ENCODE measurements at regions not wholly inside any gene's neighbourhood (a gene's known extent, or its start where the extent isn't known, plus 50 kb on each side); places are given as distances from the start of the nearest gene placed in this dataset.

DNA sequence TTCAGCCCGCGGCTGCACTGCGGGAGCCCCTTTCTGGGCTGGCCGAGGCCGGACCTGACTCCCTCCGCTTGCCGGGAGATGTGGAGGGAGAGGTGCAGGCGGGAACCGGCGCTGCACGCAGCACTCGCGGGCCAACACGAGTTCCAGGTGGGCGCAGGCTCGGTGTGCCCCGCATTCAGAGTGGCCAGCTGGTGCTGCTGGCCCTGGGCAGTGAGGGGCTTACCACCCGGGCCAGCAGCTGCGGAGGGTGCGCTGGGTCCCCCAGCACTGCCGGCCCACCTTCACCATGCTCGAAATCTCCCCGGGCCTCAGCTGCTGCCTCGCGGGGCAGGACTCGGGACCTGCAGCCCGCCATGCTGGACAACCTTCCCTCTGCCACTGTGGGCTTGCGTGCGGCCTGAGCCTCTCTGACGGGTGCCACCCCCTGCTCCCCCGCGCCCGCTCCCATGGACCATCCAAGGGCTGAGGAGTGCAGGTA, 733.5 kb upstream of the CCDC54 start:
- Histone ChIP-seq H2AFZ (no peak overlapping the region), H3K4me3 (ENCODE audit: low read depth, low read length) (no peak overlapping the region), H3K4me2 (ENCODE audit: low read length) (no peak overlapping the region), H3K9me3 (ENCODE audit: control insufficient read depth, low read length) (no peaks in the 10 kb centered on the region), H3K36me3 (ENCODE audit: control insufficient read depth, insufficient read depth, low read length) (no peaks in the 10 kb centered on the region), H3K27me3 (ENCODE audit: control insufficient read depth, insufficient read depth, low read length) (no peaks in the 10 kb centered on the region), H3K4me1 (no peaks in the 10 kb centered on the region), H3K79me2 (no peaks in the 10 kb centered on the region), H3K9ac (no peak overlapping the region), H3K27ac (no peak overlapping the region)
- TF ChIP-seq, protein P1, sequence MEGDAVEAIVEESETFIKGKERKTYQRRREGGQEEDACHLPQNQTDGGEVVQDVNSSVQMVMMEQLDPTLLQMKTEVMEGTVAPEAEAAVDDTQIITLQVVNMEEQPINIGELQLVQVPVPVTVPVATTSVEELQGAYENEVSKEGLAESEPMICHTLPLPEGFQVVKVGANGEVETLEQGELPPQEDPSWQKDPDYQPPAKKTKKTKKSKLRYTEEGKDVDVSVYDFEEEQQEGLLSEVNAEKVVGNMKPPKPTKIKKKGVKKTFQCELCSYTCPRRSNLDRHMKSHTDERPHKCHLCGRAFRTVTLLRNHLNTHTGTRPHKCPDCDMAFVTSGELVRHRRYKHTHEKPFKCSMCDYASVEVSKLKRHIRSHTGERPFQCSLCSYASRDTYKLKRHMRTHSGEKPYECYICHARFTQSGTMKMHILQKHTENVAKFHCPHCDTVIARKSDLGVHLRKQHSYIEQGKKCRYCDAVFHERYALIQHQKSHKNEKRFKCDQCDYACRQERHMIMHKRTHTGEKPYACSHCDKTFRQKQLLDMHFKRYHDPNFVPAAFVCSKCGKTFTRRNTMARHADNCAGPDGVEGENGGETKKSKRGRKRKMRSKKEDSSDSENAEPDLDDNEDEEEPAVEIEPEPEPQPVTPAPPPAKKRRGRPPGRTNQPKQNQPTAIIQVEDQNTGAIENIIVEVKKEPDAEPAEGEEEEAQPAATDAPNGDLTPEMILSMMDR (IDR thresholded peaks at IDR 0.05) = no peak

DNA sequence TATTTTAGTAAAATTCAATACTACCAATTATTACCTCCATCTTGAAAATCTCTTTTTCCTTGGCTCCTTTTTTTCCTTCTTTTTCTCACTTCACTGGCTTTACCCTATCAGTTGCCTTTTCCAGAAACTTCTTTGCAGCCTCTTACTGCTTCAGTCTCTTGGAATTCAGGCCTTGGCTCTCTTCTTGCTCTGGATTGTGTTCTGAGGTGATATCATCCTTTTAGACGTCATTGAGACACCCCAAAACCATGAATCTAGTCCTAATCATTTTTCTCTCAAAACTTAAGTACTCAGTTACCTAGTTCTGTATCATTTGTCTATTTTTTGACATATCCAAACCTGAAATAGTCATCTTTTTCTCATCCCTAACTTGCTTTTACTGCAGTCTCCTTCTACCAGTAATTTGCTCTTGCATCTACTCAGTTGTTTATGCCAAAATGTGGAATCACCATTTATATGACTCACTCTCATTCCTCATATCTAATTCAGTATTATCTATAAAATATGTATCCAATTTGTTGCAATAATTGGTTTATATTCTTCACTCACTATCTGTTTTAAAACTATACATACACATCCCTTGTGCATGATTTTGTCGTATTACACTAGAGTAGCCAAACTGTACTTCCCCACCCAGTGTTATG, 703.2 kb upstream of the CCDC54 start:
- Histone ChIP-seq H3K27me3 (ENCODE audit: control insufficient read depth, insufficient read depth, low read length) (no peaks in the 10 kb centered on the region), H2AFZ (no peak overlapping the region), H3K36me3 (ENCODE audit: control insufficient read depth, insufficient read depth, low read length) (no peaks in the 10 kb centered on the region), H3K4me2 (ENCODE audit: low read length) (no peak overlapping the region), H3K4me3 (ENCODE audit: low read depth, low read length) (no peak overlapping the region), H3K27ac (no peak overlapping the region), H3K9ac (no peak overlapping the region), H3K4me1 (no peaks in the 10 kb centered on the region), H3K79me2 (no peaks in the 10 kb centered on the region), H3K9me3 (ENCODE audit: control insufficient read depth, low read length) (no peaks in the 10 kb centered on the region)
- TF ChIP-seq, protein P1 (IDR thresholded peaks at IDR 0.05) = no peak

DNA sequence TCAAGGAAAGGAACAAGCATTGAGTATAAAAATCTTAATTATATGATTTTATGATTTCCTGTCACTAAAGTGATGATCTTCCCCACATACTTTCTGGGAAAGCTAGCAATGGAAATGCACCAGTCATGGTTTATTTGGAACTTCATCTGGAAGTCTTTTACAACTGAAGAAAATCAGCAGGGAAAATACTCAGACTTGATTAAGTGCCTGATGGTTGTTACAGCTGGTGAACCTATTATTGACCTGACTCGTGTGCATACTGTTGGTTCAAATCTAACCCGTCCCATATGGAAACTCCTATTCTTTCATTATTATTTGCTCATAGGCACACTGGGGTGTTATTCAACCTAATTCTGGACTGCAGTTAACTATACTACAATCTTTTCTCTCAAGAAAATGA, 701.8 kb upstream of the CCDC54 start:
- Histone ChIP-seq H3K9ac (no peak overlapping the region), H3K4me2 (ENCODE audit: low read length) (no peak overlapping the region), H3K4me3 (ENCODE audit: low read depth, low read length) (no peak overlapping the region), H3K79me2 (no peaks in the 10 kb centered on the region), H3K27me3 (ENCODE audit: control insufficient read depth, insufficient read depth, low read length) (no peaks in the 10 kb centered on the region), H3K9me3 (ENCODE audit: control insufficient read depth, low read length) (no peaks in the 10 kb centered on the region), H2AFZ (no peak overlapping the region), H3K4me1 (no peaks in the 10 kb centered on the region), H3K27ac (no peak overlapping the region), H3K36me3 (ENCODE audit: control insufficient read depth, insufficient read depth, low read length) (no peaks in the 10 kb centered on the region)
- TF ChIP-seq, protein P1 (IDR thresholded peaks at IDR 0.05) = no peak

DNA sequence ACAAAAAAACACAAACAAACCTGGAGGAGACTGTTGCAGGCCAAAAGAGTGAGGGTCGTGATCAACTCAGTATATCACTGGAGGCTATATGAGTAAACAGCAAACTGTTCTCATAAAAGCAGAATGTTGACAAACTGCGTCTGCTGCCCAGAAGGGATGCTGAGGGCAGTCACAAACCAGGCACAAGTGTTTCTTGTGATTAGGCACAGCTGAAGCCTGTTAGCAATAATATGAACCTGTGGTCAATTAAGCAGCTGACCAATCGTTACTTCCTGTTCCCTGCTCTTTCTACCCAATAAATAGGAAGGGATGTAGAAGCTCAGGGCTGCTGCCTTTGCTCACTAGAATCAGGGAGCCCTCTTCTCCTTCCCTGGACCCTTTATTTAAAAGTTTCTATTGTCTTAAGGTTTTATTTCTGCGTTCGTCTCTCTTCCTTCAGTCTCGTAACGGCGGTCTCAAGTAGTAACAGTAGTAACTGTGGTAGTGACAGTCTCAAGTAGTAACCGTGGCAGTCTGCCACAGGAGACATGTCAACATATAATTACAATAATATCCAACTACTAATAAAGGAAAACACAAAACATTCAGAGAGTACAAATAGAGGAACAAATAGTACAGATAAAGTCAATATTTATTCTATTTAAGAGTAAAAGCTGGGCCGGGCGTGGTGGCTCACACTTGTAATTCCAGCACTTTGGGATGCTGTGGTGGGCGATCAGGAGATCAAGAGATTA, 698.4 kb upstream of the CCDC54 start:
- H3K9ac ChIP-seq = no peak overlapping the region
- H3K4me1 ChIP-seq = no peaks in the 10 kb centered on the region
- no peaks in the 10 kb centered on the region for H3K27me3 ChIP-seq (ENCODE audit: control insufficient read depth, insufficient read depth, low read length)
- TF ChIP-seq, protein P1 (IDR thresholded peaks at IDR 0.05) = no peak
- H3K36me3 ChIP-seq (ENCODE audit: control insufficient read depth, insufficient read depth, low read length) = no peaks in the 10 kb centered on the region
- no peaks in the 10 kb centered on the region for H3K79me2 ChIP-seq
- no peak overlapping the region for H3K27ac ChIP-seq
- H2AFZ ChIP-seq = no peak overlapping the region
- H3K9me3 ChIP-seq (ENCODE audit: control insufficient read depth, low read length) = no peaks in the 10 kb centered on the region
- no peak overlapping the region for H3K4me3 ChIP-seq (ENCODE audit: low read depth, low read length)
- H3K4me2 ChIP-seq (ENCODE audit: low read length) = no peak overlapping the region

All from parathyroid adenoma (tissue), 2 donors.